ENCODE measurements at regions not wholly inside any gene's neighbourhood (a gene's known extent, or its start where the extent isn't known, plus 50 kb on each side); places are given as distances from the start of the nearest gene placed in this dataset.

- H3K36me3 ChIP-seq, result no peaks in the 10 kb centered on the region
- no peaks in the 10 kb centered on the region for H3K4me1 ChIP-seq
- TF ChIP-seq POLR2A (IDR thresholded peaks at IDR 0.05), result no peak
- no peak for TF ChIP-seq CTCF (IDR thresholded peaks at IDR 0.05)
- ATAC-seq (no peak), DNase-seq (no peak)
- H3K9me3 ChIP-seq, result no peaks in the 10 kb centered on the region
- WGBS, 4 donors, result 67 to 71% (median 71%) methylated on average over 12 of the region's 12 CpGs
- no peak overlapping the region for H3K4me3 ChIP-seq
- no peaks in the 10 kb centered on the region for H3K27me3 ChIP-seq
- intact Hi-C loops (cut with DNase I), result no loop called here
- no peak overlapping the region for H3K27ac ChIP-seq
These were observed 487.5 kb upstream of the TMEM132C start for GRCh38 chr12:127779301-127780045.

- no peaks in the 10 kb centered on the region for H3K36me3 ChIP-seq
- H3K27ac ChIP-seq, result no peak overlapping the region
- DNase-seq, result no peak
- H3K9me3 ChIP-seq, result no peaks in the 10 kb centered on the region
- TF ChIP-seq POLR2A (IDR thresholded peaks at IDR 0.05), result no peak
- TF ChIP-seq CTCF (IDR thresholded peaks at IDR 0.05), result no peak
- no peak overlapping the region for H3K4me3 ChIP-seq
- intact Hi-C loops (cut with DNase I), result no loop called here
- H3K27me3 ChIP-seq, result peaks cover 0 to 5% (median 0%) of the 10 kb centered on the region in 9 donors
- WGBS, 4 donors, result 52 to 59% (median 56%) methylated on average over 6 of the region's 6 CpGs
- no peak for ATAC-seq
- no peaks in the 10 kb centered on the region for H3K4me1 ChIP-seq
These were observed 486.1 kb upstream of the TMEM132C start for GRCh38 chr12:127780881-127781280.

GRCh38 chr12:127781336-127781735, 485.6 kb upstream of the TMEM132C start:
- Histone ChIP-seq H3K27ac (no peak overlapping the region), H3K4me3 (no peak overlapping the region), H3K36me3 (no peaks in the 10 kb centered on the region), H3K27me3 (peaks cover 0 to 5% (median 0%) of the 10 kb centered on the region in 9 donors), H3K9me3 (no peaks in the 10 kb centered on the region), H3K4me1 (no peaks in the 10 kb centered on the region)
- ATAC-seq (no peak), DNase-seq (no peak)
- TF ChIP-seq CTCF (IDR thresholded peaks at IDR 0.05), result no peak
- no peak for TF ChIP-seq POLR2A (IDR thresholded peaks at IDR 0.05)
- intact Hi-C loops (cut with DNase I), result no loop called here
- 68 to 81% (median 69%) methylated on average over 5 of the region's 5 CpGs for WGBS, 4 donors

GRCh38 chr12:127785540-127785939, 481.4 kb upstream of the TMEM132C start:
- Histone ChIP-seq H3K4me3 (no peak overlapping the region), H3K36me3 (no peaks in the 10 kb centered on the region), H3K4me1 (no peaks in the 10 kb centered on the region), H3K9me3 (no peaks in the 10 kb centered on the region), H3K27ac (no peak overlapping the region), H3K27me3 (peaks cover 0 to 5% (median 0%) of the 10 kb centered on the region in 9 donors)
- ATAC-seq (peak; percentile 51 to 88 (median 76)), DNase-seq (peak in 1 of 5 donors; percentile 35)
- intact Hi-C loops (cut with DNase I), result no loop called here
- WGBS, 4 donors, result 48 to 57% (median 51%) methylated on average over 5 of the region's 5 CpGs
- TF ChIP-seq POLR2A (IDR thresholded peaks at IDR 0.05), result no peak

Measured in heart left ventricle (tissue), 16 donors.